ENCODE measurements at regions not wholly inside any gene's neighbourhood (a gene's known extent, or its start where the extent isn't known, plus 50 kb on each side); places are given as distances from the start of the nearest gene placed in this dataset.

DNA sequence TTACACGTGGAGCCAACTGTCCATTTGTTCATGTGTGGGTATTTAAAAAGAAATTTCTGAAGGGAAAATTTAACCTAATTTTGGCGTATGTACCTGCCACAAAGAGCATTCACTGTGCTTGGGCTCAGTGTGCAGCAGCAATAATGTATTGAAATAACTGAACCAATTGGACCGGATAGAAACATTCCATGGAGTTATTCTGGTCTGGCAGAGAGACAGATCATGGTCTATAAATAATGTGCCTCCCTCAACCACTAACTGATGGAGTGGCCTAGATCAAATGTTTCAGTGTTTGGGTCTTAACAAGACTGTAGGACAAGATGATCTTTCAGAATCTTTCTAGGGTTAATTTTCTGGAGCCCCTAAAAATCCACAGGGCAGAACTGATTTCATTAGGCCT is 469.7 kb downstream of the PRELID2 start:
- BruUV-seq (replicated peaks) = no TSS peak

DNA sequence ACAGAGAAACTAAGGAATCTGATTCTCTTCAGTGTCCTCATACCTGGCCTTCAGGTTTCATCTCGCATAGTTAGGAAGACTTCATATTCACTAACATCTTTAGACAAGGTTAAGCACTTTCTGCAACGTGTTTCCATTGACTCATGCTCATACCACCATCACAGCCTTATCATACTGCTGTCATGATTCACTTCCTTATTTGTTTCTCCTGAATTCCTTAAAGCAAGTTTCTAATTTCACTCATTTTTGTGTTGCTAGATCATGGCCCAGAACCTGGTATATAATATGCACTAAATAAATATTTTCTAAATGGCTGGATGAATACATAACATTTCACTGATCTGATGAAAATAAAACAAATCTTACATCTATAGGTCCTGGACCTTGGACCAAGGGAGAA is 472.9 kb downstream of the PRELID2 start:
- H3K36me3 ChIP-seq (ENCODE audit: insufficient read depth, low read length, poor library complexity, severe bottlenecking) = no peaks in the 10 kb centered on the region
- ChIA-PET CTCF (no interaction called here), POLR2A (ENCODE audit: low non-redundant PET) (no interaction called here)
- H3K9me3 ChIP-seq (ENCODE audit: low read depth, low read length, poor library complexity, severe bottlenecking) = no peaks in the 10 kb centered on the region
- intact Hi-C loops (cut with micrococcal nuclease; ENCODE audit: unreplicated experiment) = no loop called here
- H3K4me3 ChIP-seq (ENCODE audit: low read depth, low read length, poor library complexity, severe bottlenecking) = no peak overlapping the region
- H3K4me1 ChIP-seq (ENCODE audit: insufficient read depth, low read length, poor library complexity, severe bottlenecking) = no peaks in the 10 kb centered on the region
- no peak for DNase-seq (ENCODE audit: low spot score)
- no TSS peak for BruUV-seq (replicated peaks)
- no peaks in the 10 kb centered on the region for H3K27me3 ChIP-seq (replicated peaks; ENCODE audit: insufficient read depth, low read depth, low read length, poor library complexity)
- no peak overlapping the region for H3K27ac ChIP-seq (ENCODE audit: low read depth, low read length, poor library complexity, severe bottlenecking)
- TF ChIP-seq EZH2 (IDR thresholded peaks at IDR 0.05; ENCODE audit: borderline replicate concordance, low read depth, low read length, poor library complexity, severe bottlenecking) = no peak
- TF ChIP-seq, protein P1, sequence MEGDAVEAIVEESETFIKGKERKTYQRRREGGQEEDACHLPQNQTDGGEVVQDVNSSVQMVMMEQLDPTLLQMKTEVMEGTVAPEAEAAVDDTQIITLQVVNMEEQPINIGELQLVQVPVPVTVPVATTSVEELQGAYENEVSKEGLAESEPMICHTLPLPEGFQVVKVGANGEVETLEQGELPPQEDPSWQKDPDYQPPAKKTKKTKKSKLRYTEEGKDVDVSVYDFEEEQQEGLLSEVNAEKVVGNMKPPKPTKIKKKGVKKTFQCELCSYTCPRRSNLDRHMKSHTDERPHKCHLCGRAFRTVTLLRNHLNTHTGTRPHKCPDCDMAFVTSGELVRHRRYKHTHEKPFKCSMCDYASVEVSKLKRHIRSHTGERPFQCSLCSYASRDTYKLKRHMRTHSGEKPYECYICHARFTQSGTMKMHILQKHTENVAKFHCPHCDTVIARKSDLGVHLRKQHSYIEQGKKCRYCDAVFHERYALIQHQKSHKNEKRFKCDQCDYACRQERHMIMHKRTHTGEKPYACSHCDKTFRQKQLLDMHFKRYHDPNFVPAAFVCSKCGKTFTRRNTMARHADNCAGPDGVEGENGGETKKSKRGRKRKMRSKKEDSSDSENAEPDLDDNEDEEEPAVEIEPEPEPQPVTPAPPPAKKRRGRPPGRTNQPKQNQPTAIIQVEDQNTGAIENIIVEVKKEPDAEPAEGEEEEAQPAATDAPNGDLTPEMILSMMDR (conservative IDR thresholded peaks at IDR 0.05; ENCODE audit: low read depth, low read length) = no peak

More for the DNA sequence above, 469.7 kb downstream of the PRELID2 start:
- CTCF ChIA-PET = no interaction called here
- TF ChIP-seq EZH2 (IDR thresholded peaks at IDR 0.05; ENCODE audit: borderline replicate concordance, low read depth, low read length, poor library complexity, severe bottlenecking) = no peak
- TF ChIP-seq, protein P1 (conservative IDR thresholded peaks at IDR 0.05; ENCODE audit: low read depth, low read length) = no peak
- Histone ChIP-seq H3K4me1 (ENCODE audit: insufficient read depth, low read length, poor library complexity, severe bottlenecking) (no peaks in the 10 kb centered on the region), H3K27ac (ENCODE audit: low read depth, low read length, poor library complexity, severe bottlenecking) (no peak overlapping the region), H3K4me3 (ENCODE audit: low read depth, low read length, poor library complexity, severe bottlenecking) (no peak overlapping the region), H3K9me3 (ENCODE audit: low read depth, low read length, poor library complexity, severe bottlenecking) (no peaks in the 10 kb centered on the region), H3K27me3 (replicated peaks; ENCODE audit: insufficient read depth, low read depth, low read length, poor library complexity) (no peaks in the 10 kb centered on the region), H3K36me3 (ENCODE audit: insufficient read depth, low read length, poor library complexity, severe bottlenecking) (no peaks in the 10 kb centered on the region)
- POLR2A ChIA-PET (ENCODE audit: low non-redundant PET) = no interaction called here
- intact Hi-C loops (cut with micrococcal nuclease; ENCODE audit: unreplicated experiment) = no loop called here
- DNase-seq (ENCODE audit: low spot score) = no peak

DNA sequence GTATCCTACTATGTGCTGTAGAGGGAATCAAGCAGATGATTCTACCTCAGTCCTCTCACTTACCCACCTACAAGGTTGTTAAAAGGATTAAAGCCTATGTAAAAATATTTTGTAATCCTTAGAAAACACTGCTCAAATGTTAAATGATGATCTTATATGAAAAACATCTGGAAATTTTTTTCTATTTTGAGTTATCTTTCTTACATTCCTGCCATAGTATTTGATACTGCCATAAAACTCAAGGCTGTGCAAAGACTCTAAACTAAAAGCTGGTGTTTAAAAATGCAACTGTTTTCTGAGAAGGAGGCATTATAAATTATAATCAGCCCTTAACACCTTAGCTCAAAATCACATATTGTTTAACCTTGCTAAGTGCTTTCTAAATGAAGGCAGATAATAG is 474.2 kb downstream of the PRELID2 start:
- Histone ChIP-seq H3K36me3 (ENCODE audit: insufficient read depth, low read length, poor library complexity, severe bottlenecking) (no peaks in the 10 kb centered on the region), H3K27me3 (replicated peaks; ENCODE audit: insufficient read depth, low read depth, low read length, poor library complexity) (no peaks in the 10 kb centered on the region), H3K4me1 (ENCODE audit: insufficient read depth, low read length, poor library complexity, severe bottlenecking) (no peaks in the 10 kb centered on the region), H3K4me3 (ENCODE audit: low read depth, low read length, poor library complexity, severe bottlenecking) (no peak overlapping the region), H3K9me3 (ENCODE audit: low read depth, low read length, poor library complexity, severe bottlenecking) (no peaks in the 10 kb centered on the region), H3K27ac (ENCODE audit: low read depth, low read length, poor library complexity, severe bottlenecking) (no peak overlapping the region)
- ChIA-PET POLR2A (ENCODE audit: low non-redundant PET) (no interaction called here), CTCF (no interaction called here)
- BruUV-seq (replicated peaks) = no TSS peak
- intact Hi-C loops (cut with micrococcal nuclease; ENCODE audit: unreplicated experiment) = no loop called here
- no peak for DNase-seq (ENCODE audit: low spot score)
- TF ChIP-seq, protein P1 (conservative IDR thresholded peaks at IDR 0.05; ENCODE audit: low read depth, low read length) = no peak
- TF ChIP-seq EZH2 (IDR thresholded peaks at IDR 0.05; ENCODE audit: borderline replicate concordance, low read depth, low read length, poor library complexity, severe bottlenecking) = no peak

Data from A673 (cell line).